ENCODE measurements at regions not wholly inside any gene's neighbourhood (a gene's known extent, or its start where the extent isn't known, plus 50 kb on each side); places are given as distances from the start of the nearest gene placed in this dataset.

- Histone ChIP-seq H3F3A (ENCODE audit: control insufficient read depth, insufficient read depth) (no peaks in the 10 kb centered on the region), H3K4me1 (ENCODE audit: control insufficient read depth, low read length) (no peaks in the 10 kb centered on the region), H3K36me3 (ENCODE audit: control insufficient read depth, low read length) (no peaks in the 10 kb centered on the region), H3K9me3 (ENCODE audit: control insufficient read depth, insufficient read depth, low read length) (no peaks in the 10 kb centered on the region), H3K27ac (ENCODE audit: low read depth, low read length) (no peak overlapping the region), H3K4me2 (ENCODE audit: low read length) (no peak overlapping the region), H3K79me2 (ENCODE audit: control insufficient read depth, low read length) (no peaks in the 10 kb centered on the region), H3K4me3 (ENCODE audit: low read length) (no peak overlapping the region), H3K9me2 (replicated peaks; ENCODE audit: control insufficient read depth, low read length) (no peaks in the 10 kb centered on the region), H3K27me3 (ENCODE audit: control insufficient read depth, low read length) (no peaks in the 10 kb centered on the region), H4K20me1 (ENCODE audit: control insufficient read depth, insufficient read depth, low read depth, low read length) (no peaks in the 10 kb centered on the region)
- no peak for TF ChIP-seq CTCF (IDR thresholded peaks at IDR 0.05; ENCODE audit: low read depth, low read length, poor library complexity, severe bottlenecking)
Measured at GRCh38 chr19:32124585-32124984, 220.8 kb upstream of the ZNF507 start.

DNA sequence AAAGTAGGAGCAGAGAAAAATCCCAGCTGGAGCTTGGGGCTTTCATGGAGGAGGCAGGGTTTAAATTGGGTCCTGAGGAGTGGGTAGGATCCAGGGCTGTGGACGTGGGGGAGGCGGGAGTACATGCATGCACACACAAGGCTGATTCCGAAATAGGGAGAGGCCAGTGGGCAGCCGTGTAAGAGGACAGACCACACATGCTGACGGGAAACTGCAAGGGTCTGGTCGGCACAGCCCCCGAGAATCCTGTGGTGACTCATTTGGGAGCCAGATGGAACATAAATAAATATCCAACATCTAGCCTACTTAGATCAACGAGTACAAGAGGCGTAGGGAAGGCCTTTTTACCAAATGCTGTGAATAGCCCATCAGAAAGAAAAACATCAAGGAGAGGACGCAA is 216.3 kb upstream of the ZNF507 start:
- no peaks in the 10 kb centered on the region for H3K9me3 ChIP-seq (ENCODE audit: control insufficient read depth, insufficient read depth, low read length)
- H3K27ac ChIP-seq (ENCODE audit: low read depth, low read length), result no peak overlapping the region
- no peaks in the 10 kb centered on the region for H3K4me1 ChIP-seq (ENCODE audit: control insufficient read depth, low read length)
- no peaks in the 10 kb centered on the region for H3K9me2 ChIP-seq (replicated peaks; ENCODE audit: control insufficient read depth, low read length)
- H3K79me2 ChIP-seq (ENCODE audit: control insufficient read depth, low read length), result no peaks in the 10 kb centered on the region
- H3F3A ChIP-seq (ENCODE audit: control insufficient read depth, insufficient read depth), result no peaks in the 10 kb centered on the region
- H3K4me2 ChIP-seq (ENCODE audit: low read length), result no peak overlapping the region
- no peaks in the 10 kb centered on the region for H4K20me1 ChIP-seq (ENCODE audit: control insufficient read depth, insufficient read depth, low read depth, low read length)
- TF ChIP-seq EZH2phosphoT487 (IDR thresholded peaks at IDR 0.05; ENCODE audit: borderline replicate concordance, low read length) (no peak), CTCF (IDR thresholded peaks at IDR 0.05; ENCODE audit: low read depth, low read length, poor library complexity, severe bottlenecking) (no peak)
- no peak overlapping the region for H3K4me3 ChIP-seq (ENCODE audit: low read length)
- no peaks in the 10 kb centered on the region for H3K27me3 ChIP-seq (ENCODE audit: control insufficient read depth, low read length)
- no peaks in the 10 kb centered on the region for H3K36me3 ChIP-seq (ENCODE audit: control insufficient read depth, low read length)

GRCh38 chr19:32130332-32130731 is 215.1 kb upstream of the ZNF507 start:
- no peaks in the 10 kb centered on the region for H3K9me2 ChIP-seq (replicated peaks; ENCODE audit: control insufficient read depth, low read length)
- no peaks in the 10 kb centered on the region for H3K36me3 ChIP-seq (ENCODE audit: control insufficient read depth, low read length)
- no peak overlapping the region for H3K27ac ChIP-seq (ENCODE audit: low read depth, low read length)
- H4K20me1 ChIP-seq (ENCODE audit: control insufficient read depth, insufficient read depth, low read depth, low read length), result no peaks in the 10 kb centered on the region
- no peaks in the 10 kb centered on the region for H3K4me1 ChIP-seq (ENCODE audit: control insufficient read depth, low read length)
- TF ChIP-seq EZH2phosphoT487 (IDR thresholded peaks at IDR 0.05; ENCODE audit: borderline replicate concordance, low read length) (no peak), CTCF (IDR thresholded peaks at IDR 0.05; ENCODE audit: low read depth, low read length, poor library complexity, severe bottlenecking) (no peak)
- H3K4me2 ChIP-seq (ENCODE audit: low read length), result no peak overlapping the region
- no peaks in the 10 kb centered on the region for H3K79me2 ChIP-seq (ENCODE audit: control insufficient read depth, low read length)
- H3K9me3 ChIP-seq (ENCODE audit: control insufficient read depth, insufficient read depth, low read length), result no peaks in the 10 kb centered on the region
- no peaks in the 10 kb centered on the region for H3F3A ChIP-seq (ENCODE audit: control insufficient read depth, insufficient read depth)
- no peaks in the 10 kb centered on the region for H3K27me3 ChIP-seq (ENCODE audit: control insufficient read depth, low read length)
- H3K4me3 ChIP-seq (ENCODE audit: low read length), result no peak overlapping the region

DNA sequence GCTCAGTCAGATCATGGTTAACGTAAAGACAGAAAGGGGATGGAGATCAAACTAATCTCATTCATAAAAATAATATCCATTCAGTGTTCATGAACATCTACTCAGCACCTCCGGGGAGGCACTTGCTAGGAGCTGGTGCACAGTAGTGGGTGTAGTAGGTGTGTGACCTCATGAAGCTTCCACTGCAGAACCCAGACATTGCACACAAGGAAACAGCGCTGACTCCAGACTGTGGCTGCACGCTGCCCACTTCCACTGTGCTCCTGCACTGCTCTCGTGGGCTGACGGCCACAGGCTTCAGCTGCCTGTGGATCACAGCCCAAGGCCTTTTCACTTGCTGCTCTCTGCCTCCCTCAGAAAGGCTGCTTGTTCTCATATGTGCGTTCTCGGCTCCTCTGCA is 214.4 kb upstream of the ZNF507 start:
- Histone ChIP-seq H3K27ac (ENCODE audit: low read depth, low read length) (no peak overlapping the region), H3K4me3 (ENCODE audit: low read length) (no peak overlapping the region), H3K9me2 (replicated peaks; ENCODE audit: control insufficient read depth, low read length) (no peaks in the 10 kb centered on the region), H3K9me3 (ENCODE audit: control insufficient read depth, insufficient read depth, low read length) (no peaks in the 10 kb centered on the region), H3F3A (ENCODE audit: control insufficient read depth, insufficient read depth) (no peaks in the 10 kb centered on the region), H3K4me2 (ENCODE audit: low read length) (no peak overlapping the region), H3K27me3 (ENCODE audit: control insufficient read depth, low read length) (no peaks in the 10 kb centered on the region), H3K79me2 (ENCODE audit: control insufficient read depth, low read length) (no peaks in the 10 kb centered on the region), H4K20me1 (ENCODE audit: control insufficient read depth, insufficient read depth, low read depth, low read length) (no peaks in the 10 kb centered on the region), H3K36me3 (ENCODE audit: control insufficient read depth, low read length) (no peaks in the 10 kb centered on the region), H3K4me1 (ENCODE audit: control insufficient read depth, low read length) (no peaks in the 10 kb centered on the region)
- TF ChIP-seq CTCF (IDR thresholded peaks at IDR 0.05; ENCODE audit: low read depth, low read length, poor library complexity, severe bottlenecking) (no peak), EZH2phosphoT487 (IDR thresholded peaks at IDR 0.05; ENCODE audit: borderline replicate concordance, low read length) (no peak)
